Astrocyte of the cerebellum (primary cell): ENCODE measurements at regions not wholly inside any gene's neighbourhood (a gene's known extent, or its start where the extent isn't known, plus 50 kb on each side); places are given as distances from the start of the nearest gene placed in this dataset.

Experiments
- DNase-seq: peaks from one replicate; pipeline ENCODE4 v3.0.0-alpha.2; 2011; ENCODE audit warnings: low read depth
- H3K4me3 ChIP-seq: 2 replicates; pipeline ENCODE4 v1.5.1; 2011; ENCODE audit warnings: mild to moderate bottlenecking, low read depth, low read length, moderate library complexity
- CTCF ChIP-seq: IDR thresholded peaks from 2 replicates; pipeline ENCODE4 v1.5.1; 2012; ENCODE audit warnings: low read length, low read depth, moderate library complexity, mild to moderate bottlenecking; ENCODE audit errors: missing control alignments
- in situ Hi-C: cut with HindIII; loops from 2 replicates; pipeline ENCODE4 v1.10.0; 2017; ENCODE audit warnings: low sequenced_read_pairs

GRCh38 chr6:142694054-142694453, 250.9 kb downstream of the HIVEP2 start:
- in situ Hi-C loops: loop anchor here (5.0 kb wide), 2 partner anchors 248 to 728 kb away; no protein-coding TSS in a partner anchor

GRCh38 chr6:142695016-142695415, 250.0 kb downstream of the HIVEP2 start:
- H3K4me3 ChIP-seq: no peak overlapping the region
- peak; percentile 24 for DNase-seq
- in situ Hi-C loops: no loop called here
- no peak for TF ChIP-seq CTCF

More at GRCh38 chr6:142694054-142694453, 250.9 kb downstream of the HIVEP2 start:
- TF ChIP-seq CTCF: no peak
- H3K4me3 ChIP-seq: no peak overlapping the region
- no peak for DNase-seq

- in situ Hi-C loops: no loop called here
- TF ChIP-seq CTCF: no peak
- no peak for DNase-seq
- H3K4me3 ChIP-seq: no peak overlapping the region
These were observed 248.6 kb downstream of the HIVEP2 start for GRCh38 chr6:142696123-142697000.

GRCh38 chr6:142697001-142697335, 248.0 kb downstream of the HIVEP2 start:
- in situ Hi-C loops: no loop called here
- H3K4me3 ChIP-seq: no peak overlapping the region
- DNase-seq: no peak
- TF ChIP-seq CTCF: no peak

- no peak overlapping the region for H3K4me3 ChIP-seq
- in situ Hi-C loops: no loop called here
- no peak for DNase-seq
- TF ChIP-seq CTCF: no peak
These were observed 247.1 kb downstream of the HIVEP2 start for GRCh38 chr6:142697922-142698321.

- in situ Hi-C loops: no loop called here
- H3K4me3 ChIP-seq: no peak overlapping the region
- no peak for DNase-seq
- TF ChIP-seq CTCF: peak; percentile 40
These were observed 246.2 kb downstream of the HIVEP2 start for GRCh38 chr6:142698751-142699150.
